Amniotic epithelial cell (primary cell): ENCODE measurements at regions not wholly inside any gene's neighbourhood (a gene's known extent, or its start where the extent isn't known, plus 50 kb on each side); places are given as distances from the start of the nearest gene placed in this dataset.
"Not testable (repeated sequence)": the region's sequence is repeated elsewhere in the genome, so short reads cannot be mapped to it uniquely, and the experiment has no call there.

Source experiments
- DNase-seq: peaks from one replicate; pipeline ENCODE4 v3.0.0-alpha.2; 2010; ENCODE audit warnings: low read depth

DNA sequence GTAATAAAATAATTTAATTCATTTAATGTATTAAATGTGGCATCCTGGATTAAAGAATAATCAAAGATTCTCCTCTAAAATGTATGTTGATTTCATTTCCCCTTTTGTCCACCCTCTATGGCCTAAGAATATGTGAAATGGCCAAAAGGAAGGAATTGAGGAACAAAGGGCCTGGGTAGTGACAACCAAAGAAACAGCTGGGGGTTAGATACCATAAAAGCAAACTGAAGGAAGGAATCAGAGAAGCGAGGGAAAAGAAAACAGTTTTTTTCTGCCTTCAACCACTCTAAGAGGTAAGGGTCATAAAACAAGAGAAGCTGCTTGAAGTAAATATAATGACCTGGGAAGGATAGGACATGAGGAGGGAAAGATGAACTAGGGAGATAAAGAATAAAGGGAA, 139.3 kb downstream of the FAM76B start:
- DNase-seq, result no peak

DNA sequence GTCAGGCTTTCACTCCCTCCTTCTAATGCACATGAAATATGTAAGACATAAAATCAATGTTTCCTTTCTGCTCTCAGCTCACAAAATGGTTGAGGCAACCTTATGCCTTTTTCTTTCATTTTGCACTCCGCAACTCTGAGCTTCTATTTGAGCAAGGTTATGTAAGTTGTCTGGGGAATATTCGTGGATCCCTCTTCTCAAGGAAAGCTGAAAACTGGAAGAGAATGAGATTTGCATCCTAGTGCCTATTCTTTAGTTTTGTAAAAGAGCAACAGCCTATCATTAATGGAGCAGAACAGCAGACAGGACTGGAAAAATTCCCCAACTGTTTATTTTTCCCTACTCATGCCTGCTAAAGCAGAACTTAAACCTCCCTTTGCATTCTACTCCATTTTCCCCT, 141.7 kb downstream of the FAM76B start:
- no peak for DNase-seq

DNA sequence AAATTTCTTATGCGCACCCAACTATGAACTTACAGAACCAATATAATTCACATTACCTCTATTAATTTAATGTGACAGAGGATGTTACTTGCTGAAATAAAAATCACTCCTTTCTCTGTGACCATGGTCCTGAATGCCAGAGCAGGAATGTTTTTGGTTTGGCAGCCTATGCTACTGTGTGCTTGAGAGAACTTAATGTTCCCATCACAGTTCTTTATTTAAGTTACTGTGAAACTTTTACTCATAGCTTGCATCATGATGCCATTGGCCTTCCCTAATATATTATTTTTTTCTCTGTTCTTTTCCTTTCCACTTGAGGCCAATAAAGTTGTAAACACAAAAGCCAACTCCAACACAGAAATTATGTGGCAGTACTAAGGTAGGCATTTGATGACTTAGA, 142.2 kb downstream of the FAM76B start:
- DNase-seq, result peak; percentile 25

DNA sequence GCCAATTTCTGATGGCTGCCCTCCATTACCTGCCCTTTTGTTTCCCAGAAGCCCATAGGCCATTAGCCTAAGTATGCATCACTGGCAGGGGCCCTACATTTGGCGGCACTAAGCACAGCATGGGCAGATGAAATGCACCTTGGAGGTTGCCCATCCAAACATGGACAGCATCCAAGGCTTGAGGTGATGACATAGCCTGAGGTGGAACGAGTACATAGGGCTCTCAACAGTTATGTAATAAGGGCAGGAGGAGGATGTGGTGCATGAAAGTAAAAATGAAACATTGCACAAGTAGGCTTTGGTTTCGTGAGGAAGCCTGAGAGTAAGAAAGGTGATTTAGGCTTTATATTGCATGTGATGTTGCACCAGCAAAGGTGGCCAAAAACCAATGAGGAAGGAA, 148.1 kb downstream of the FAM76B start:
- no peak for DNase-seq

DNA sequence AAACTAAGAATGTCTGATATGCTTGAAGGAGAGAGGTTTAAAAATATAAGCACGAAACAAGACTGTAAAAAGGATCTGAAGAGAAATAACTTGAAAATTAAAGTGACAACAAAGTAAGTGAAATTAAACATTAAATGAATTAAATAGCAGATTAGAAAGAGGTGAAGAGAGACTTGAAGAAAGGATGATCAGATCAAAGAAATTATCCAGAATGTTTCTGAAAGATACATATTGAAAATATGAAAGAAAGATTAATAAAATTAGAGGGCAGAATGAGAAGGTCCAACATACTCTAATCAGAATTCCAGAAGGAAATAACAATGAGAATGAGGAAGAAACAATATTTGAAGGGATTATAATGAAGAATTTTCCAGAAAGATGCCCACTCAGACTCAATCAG, 151.1 kb downstream of the FAM76B start:
- DNase-seq, result no peak

DNA sequence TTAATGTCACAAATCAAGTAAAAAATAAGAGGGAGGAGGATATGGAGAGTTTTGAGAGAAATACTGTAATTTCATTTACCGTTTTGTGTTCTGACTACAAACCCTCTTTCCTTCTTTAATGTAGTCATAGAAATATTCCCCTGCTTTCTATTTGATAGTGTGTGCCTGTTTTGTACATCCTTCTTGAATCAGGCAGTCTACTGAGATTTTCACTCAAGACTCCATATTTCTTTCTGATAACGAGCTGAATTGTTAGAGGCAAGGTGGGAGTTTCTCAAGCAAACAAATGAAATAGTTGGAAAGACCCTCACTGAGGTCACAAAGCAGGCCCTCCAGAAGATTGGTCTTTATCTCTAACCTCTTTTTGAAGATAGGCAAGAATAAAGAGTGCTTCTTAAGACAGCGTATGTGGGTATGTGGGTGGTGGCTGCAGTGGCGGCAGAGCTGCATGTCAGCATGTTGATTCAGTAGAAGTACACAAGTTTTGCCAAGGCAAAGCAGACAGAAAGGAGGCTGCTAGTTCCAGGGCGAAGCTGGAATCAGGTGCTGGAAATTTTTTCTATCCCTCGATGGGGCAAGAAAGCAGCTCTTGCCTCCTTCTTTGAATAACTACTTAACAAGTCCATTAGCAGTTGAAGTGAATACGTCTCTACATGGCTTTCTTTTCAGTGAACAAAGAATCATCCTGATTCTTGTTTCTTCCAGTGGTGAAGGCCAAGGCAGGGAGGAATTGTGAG, 164.2 kb downstream of the FAM76B start:
- no peak for DNase-seq

DNA sequence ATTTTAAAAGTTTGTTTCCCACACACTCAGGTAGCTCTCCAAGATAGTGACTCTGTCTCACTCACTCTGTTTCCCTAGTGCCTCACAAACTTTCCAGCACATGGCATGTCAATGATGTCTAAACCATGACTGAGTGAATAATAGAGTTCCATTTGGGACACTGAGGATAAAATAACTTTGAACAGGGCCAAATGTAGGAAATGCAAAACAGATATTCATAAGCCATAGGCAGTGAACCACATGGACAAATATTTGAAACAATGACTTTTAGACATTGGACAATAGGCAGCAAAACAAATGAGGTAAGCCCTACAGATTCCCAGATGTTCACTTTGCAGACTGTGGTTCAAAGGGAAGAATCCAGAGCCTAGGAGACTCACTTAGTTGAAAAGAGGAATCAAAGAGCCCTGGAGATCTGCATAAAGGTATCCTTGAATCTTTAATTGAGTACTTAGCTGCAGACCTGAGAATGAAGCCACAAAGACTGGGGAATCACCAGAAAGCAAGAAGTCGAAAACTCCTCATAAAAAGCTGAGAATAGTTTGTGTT, 173.3 kb downstream of the FAM76B start:
- no peak for DNase-seq

DNA sequence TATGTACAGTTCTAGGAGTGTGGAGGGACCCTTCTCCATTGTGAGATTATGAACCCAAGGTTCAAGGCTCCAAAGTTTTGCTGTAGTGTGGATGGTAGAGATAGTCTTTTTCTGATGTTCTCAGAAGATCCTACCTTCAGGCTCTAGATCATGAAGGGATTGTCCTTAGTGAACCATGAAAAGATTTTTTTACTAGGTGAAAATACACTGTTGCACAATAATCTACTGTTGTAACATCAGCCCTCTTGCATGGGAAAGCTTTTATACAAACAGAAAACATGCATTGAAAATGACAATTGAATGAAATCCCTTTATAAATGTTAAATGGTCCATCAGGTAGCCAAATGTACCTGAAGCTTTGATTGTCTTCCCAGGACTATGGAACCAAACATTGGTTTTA, 177.8 kb downstream of the FAM76B start:
- peak; percentile 5 for DNase-seq

DNA sequence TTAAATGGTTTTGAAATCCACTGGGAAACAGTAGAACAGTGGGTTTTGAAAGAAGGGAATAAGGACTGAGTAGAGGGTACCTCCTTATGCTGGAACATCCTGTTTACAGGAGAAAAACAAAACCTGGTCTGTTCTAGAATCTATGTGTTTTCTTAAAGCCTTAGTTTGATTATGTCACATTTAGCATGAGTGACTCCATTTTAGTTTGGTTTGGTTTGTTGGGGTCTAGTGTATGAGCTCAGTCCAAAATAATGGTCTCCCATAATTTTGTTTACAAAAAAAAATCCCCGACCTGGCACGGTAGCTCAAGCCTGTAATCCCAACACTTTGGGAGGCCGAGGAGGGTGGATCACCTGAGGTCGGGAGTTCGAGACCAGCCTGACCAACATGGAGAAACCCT, 179.4 kb downstream of the FAM76B start:
- not testable (repeated sequence) for DNase-seq

DNA sequence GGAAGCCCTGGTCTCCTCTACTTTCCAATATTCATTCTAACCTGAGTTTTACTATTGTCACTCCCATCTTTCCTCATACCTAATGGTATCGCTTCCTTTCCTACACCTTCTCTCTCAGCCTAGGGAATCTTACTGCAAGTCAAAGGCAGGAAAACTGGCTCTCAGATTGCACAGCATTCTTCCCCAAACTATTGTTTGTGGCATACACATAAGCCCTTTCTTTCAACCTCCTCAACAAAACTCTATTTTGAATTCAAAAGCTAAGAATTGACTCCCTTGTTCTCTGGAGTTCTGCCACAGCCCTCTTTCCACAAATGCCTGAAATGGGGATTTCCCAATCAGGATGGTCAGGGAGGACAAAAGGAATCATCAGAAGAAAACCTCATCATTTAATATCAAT, 181.5 kb downstream of the FAM76B start:
- no peak for DNase-seq

DNA sequence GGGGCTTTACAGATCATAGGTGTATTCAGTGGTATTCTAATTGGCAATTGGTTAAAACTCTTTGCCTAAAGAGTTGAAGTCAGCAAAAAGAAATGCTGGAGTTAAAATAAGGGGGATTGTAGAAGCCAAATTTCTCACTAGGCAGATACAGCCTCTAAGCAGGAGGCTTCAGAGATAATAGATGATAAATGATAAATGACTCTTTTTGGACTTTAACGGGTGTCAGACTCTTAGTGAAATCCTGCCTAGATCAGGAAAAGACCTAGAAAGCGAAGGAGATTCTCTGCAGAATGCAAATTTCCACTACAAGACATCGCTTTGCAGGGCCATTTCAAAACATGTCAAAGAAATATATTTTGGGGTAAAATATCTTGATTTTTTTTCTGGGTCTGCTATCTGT, 182.8 kb downstream of the FAM76B start:
- DNase-seq, result no peak

DNA sequence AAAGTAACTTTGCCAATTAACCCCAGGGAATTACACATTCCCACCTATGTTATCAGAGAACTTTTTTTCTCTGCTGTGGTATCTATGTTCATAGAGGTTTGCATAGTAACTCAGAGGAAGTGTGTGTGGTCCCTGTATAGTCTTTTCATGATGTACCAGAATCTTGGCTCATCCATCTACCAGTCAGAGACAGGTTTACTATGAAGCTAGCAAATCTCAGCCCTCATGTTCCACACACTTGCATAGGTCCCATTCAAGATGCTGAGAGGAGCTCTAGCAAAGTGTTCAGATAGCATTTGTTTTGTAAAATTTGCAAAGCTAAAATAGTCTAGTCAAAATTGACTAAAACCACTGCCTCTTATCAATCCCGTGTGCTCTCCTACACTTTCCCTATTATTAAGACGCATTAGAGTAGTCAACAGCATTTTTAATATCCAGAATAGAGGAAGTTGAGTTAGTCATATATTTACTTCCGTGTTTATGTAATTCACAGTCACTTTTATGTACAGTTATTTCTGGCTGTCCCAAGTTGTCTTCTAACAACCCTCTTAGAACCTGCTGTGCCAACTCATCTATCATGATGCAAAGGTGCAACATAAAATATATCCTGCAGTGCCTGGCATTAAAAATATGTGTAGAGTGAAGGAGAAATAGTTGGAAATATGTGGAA, 184.2 kb downstream of the FAM76B start:
- DNase-seq, result no peak

DNA sequence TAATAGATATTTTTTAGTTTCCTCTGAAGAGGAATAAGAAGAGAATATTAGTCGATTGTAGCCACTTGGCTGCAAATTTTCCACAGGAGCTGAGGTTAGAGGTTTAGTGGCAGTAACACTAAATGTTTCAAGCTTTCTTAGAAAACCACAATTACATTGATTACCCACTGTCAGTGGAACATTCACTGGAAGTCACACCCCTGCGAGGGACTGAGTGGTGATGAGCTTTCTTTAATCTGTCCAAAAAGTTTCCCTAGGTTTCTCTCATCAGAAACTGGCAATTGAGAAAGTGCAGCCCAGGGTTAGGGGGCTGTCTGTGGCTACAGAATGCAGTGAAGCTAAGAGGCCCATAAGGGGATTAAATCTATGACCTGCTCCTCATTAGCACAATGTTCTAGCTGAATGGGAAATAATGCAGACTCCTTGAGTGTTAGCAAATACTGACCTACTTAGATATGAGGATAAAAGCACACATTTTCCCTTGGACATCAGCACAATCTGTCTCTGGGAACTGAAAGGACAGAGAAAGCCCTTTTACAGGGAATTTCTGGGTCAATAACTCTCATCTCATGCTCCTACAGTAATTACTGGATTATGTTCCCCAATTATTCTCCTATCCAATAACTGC, 189.5 kb downstream of the FAM76B start:
- DNase-seq, result peak; percentile 43

DNA sequence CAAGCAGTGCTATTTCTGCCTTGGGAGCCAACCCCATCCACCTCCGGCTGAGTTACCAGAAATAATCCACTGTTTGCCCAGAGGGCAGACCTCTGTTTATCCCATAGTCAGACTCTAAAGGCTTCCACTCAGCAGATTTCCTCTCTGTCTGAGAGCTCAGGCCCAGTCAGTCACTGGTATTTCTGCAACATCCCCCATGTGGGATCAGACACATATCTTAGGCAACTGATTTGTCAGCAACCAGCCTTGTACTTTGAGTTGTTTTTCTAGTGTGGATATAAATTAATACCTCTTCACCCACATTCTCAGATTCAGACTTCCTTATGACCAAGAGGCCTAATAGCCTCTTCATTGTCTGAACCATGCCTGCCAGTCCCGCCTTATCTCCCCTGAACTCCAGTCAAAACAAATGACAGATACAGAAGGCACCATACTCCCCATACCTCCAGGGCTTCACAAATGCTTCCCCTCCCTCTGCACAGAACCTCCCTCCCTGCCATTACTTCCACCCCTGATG, 193.6 kb downstream of the FAM76B start:
- DNase-seq, result peak; percentile 87

DNA sequence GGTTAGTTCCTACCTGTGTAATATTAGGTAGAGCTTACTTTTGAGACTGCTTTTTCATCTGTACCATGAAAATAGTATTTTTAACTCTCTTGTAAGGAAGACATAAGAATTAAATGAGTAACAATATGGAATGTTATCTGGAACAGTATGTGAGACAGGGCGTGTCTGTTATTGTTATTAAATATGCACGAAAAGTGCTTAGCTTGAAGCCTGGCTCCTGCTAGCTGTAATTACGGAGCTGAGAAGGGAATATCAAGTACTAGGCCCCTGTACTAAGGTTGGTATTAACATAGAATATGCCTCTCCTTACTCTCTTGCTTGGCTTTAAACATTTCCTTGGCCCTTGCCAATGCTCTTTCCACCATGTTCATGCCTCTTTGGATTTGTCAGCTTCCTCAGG, 194.0 kb downstream of the FAM76B start:
- no peak for DNase-seq

DNA sequence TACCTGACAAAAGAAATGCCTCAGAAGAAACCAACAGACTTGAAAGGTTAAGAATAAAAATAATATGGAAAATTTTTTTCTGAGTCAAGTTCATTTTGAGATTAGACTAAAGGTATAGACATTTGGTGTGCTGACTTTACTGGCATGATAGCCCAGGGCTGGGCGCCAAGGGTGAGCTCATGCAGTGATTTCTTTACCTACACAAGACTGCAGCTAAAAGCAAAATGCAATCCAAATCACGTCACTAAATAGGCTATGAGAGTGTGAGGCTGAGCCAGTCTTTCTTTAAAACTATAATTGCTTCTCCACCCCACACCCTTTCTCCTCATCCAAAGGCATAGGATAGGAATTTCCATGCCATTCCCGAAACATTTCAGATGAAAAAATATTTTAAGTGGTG, 196.5 kb downstream of the FAM76B start:
- no peak for DNase-seq

DNA sequence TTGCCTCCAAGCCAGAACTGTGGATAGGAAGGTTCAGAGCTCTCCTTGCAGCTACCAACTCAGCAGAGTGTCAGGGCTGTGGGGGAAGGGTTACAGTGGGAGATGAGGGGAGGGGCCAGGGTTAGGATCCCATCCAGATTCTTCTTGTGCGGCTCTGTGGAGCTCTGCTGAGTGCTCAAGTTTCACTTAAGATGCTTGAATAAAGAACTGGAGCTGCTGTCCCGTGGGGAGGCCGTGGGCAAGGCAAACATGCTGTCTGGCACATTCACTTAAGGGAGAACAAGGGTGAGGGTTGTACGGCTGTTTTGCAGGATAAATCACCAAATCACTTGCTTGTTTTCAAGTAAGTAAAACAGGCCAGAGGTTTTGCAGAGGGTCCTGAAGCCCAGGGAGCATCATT, 197.1 kb downstream of the FAM76B start:
- DNase-seq, result no peak

DNA sequence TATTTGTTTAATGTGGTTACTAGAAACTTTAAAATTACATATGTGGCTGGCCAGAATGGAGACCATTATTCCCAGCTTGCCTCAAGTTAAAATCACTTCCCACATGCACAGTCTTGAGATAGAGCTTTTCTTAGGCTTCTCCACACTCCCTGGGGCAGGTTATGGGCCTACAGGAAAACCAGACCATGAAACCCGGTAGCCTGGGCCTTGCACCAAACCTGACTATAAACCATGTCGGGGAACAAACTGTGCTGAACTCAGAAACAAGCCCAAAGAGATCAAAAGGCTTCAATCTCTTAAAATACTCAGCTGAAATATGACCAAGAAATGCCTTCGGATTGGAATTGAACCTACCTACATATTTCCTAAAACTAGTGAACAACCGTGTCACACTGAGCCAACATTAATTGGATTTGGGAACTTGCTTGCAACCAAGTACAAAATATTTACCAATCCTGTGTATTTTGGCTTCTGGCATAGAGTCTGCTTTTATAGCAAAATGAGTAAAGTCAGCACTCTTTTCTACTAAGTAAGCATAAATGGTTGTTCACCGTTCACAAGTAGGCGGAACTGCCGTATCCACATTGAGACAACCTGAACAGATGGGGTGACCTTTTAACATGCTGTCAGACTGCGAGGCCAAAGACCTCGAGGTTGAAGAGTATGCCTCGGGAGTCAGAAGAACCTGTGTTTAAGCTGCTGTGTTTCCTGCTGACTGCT, 199.5 kb downstream of the FAM76B start:
- no peak for DNase-seq

DNA sequence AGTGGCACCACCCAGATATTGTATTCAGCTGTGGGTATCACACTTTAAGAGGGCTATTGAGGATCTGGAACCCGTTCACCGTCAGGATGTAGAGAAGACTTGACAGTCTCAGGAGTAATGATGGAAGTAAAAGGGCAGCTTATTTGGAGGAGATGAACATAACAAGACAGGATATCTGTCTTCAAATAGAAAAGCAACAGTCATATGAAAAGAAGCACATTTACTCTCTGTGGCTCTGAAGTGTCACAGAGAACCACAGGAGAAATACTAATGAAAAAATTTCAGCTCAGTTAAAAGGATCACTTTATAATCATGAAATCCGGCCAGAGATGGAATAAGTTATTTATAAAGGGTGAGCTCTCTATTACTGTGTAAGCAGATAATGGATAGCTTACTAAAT, 200.8 kb downstream of the FAM76B start:
- DNase-seq, result no peak

DNA sequence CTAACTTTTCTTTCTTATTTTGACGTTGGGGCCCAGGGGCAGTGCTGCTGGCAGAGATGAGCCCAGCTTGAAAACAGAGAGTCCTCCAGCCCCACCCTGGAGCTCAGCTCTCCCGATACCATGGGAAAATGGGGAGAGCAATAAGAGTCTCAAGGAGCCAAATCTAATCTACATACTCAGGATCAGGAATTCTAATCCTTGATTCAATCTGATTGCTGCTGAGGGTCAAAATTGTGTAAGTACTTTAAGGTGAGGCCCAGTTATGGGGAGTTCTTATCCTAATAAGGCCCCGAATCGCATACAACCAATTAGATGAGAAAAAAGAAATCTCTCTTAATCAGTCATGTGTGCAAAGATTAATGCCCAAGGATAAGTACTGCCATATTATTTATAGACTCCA, 202.9 kb downstream of the FAM76B start:
- DNase-seq, result no peak

DNA sequence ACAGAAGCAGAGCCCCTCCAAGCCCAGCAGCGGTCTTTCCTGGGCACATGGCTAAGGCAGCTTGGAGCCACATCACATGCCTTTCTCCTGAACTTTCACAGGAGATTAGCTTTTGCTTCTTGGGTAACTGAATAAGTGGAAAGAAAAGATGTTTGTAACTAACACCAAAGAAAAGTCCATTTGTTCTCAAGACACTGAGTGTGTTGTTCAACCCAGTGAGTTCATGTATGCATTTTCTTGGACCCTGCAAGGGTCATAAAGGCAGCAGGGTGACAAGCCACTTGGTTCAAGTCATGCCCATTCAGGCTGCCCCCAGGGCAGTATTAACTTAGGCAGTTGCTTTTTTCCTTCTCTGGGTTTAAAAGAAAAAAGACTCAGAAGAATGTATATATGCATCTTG, 203.4 kb downstream of the FAM76B start:
- no peak for DNase-seq

DNA sequence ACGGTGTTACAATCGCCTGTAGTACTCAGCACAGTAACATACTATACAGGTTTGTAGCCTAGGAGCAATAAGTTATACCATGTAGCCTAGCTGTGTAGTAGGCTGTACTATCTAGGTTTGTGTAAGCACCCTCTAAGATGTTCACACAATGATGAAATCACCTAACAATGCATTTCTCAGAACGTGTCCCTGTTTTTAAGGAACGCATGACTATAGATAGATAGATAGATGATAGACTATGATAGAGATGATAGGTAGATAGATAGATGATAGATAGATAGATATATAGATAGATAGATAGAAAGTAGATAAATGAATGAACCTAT, 203.9 kb downstream of the FAM76B start:
- no peak for DNase-seq
